Coronary artery (tissue), 2 donors: ENCODE measurements at regions not wholly inside any gene's neighbourhood (a gene's known extent, or its start where the extent isn't known, plus 50 kb on each side); places are given as distances from the start of the nearest gene placed in this dataset.
A peak's percentile ranks its signal among the peaks of the same experiment; 100 is the strongest.
"Not testable (repeated sequence)": the region's sequence is repeated elsewhere in the genome, so short reads cannot be mapped to it uniquely, and the experiment has no call there.

Experiments
- DNase-seq: peaks from one replicate; pipeline ENCODE4 v3.0.0-alpha.2; 2017; ENCODE audit warnings: low spot score
- H3K27ac ChIP-seq, 2 donors: fragments of 200-600 bp; sonication (generic); one replicate each; pipeline ENCODE4 v1.5.1; 2016 to 2019
- H3K4me3 ChIP-seq: fragments of 200-600 bp; sonication (generic); 2 replicates; pipeline ENCODE4 v1.5.1; 2016; ENCODE audit warnings: mild to moderate bottlenecking, moderate library complexity
- CTCF ChIP-seq: fragments of 200-600 bp; sonication (generic); IDR thresholded peaks from one replicate; pipeline ENCODE4 v1.5.1; 2019; ENCODE audit warnings: antibody characterized with exemption

GRCh38 chr10:9951481-9952257 lies 1066.0 kb upstream of the CELF2 start:
- no peak for TF ChIP-seq CTCF
- Histone ChIP-seq H3K4me3 (no peak overlapping the region), H3K27ac (no peak overlapping the region)
- DNase-seq = no peak

- Histone ChIP-seq H3K27ac (no peak overlapping the region), H3K4me3 (no peak overlapping the region)
- no peak for TF ChIP-seq CTCF
- no peak for DNase-seq
Observed at GRCh38 chr10:9957351-9957750, 1060.3 kb upstream of the CELF2 start.

- DNase-seq, H3K27ac ChIP-seq, H3K4me3 ChIP-seq: not testable (repeated sequence)
Observed at GRCh38 chr10:9957876-9958275, 1059.8 kb upstream of the CELF2 start.

GRCh38 chr10:9965341-9965740 lies 1052.3 kb upstream of the CELF2 start:
- TF ChIP-seq CTCF = no peak
- DNase-seq = no peak
- H3K4me3 ChIP-seq = no peak overlapping the region
- H3K27ac ChIP-seq = no peak overlapping the region

GRCh38 chr10:9986786-9987185 lies 1030.9 kb upstream of the CELF2 start:
- Histone ChIP-seq H3K4me3 (no peak overlapping the region), H3K27ac (peak overlapping the region; percentile 26 to 49)
- DNase-seq = no peak
- no peak for TF ChIP-seq CTCF

- no peak overlapping the region for H3K4me3 ChIP-seq
- DNase-seq = no peak
- TF ChIP-seq CTCF = no peak
- peak overlapping the region; percentile 26 to 49 for H3K27ac ChIP-seq
Observed at GRCh38 chr10:9987197-9987596, 1030.5 kb upstream of the CELF2 start.

- H3K27ac ChIP-seq = no peak overlapping the region
- H3K4me3 ChIP-seq = no peak overlapping the region
- DNase-seq = no peak
- TF ChIP-seq CTCF = no peak
Observed at GRCh38 chr10:9992661-9993060, 1025.0 kb upstream of the CELF2 start.
